ENCODE measurements at regions not wholly inside any gene's neighbourhood (a gene's known extent, or its start where the extent isn't known, plus 50 kb on each side); places are given as distances from the start of the nearest gene placed in this dataset.

DNA sequence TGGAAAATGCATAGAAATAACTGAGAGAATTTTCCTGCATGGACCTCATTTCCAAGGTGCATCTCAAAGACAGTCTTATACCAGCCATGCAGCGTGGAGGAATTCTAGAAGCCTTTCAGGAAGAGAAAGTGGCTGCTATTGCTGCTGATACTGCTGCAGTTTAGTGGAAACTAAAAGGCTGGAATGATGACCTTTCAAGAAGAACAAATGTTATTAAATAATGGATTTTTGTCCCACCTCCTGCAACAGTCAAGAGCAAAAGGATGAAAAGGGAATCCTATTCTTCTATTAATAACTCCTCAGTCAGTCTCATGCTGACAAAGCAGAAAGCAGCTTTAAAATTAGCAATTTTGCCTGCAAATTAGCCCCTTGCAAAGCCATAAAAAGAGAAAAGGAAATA is 68.2 kb upstream of the C1orf87 start:
- Histone ChIP-seq H3K9ac (ENCODE audit: low read length in 5 of 5) (no peak overlapping the region), H3K27me3 (ENCODE audit: control insufficient read depth in 5 of 5, insufficient read depth in 4 of 5, low read length in 5 of 5) (no peaks in the 10 kb centered on the region), H3K9me3 (ENCODE audit: control insufficient read depth in 5 of 5, low read length in 5 of 5) (peaks cover 0 to 3% (median 0%) of the 10 kb centered on the region in 5 donors), H3K36me3 (ENCODE audit: control insufficient read depth in 5 of 5, insufficient read depth in 5 of 5, low read length in 5 of 5) (no peaks in the 10 kb centered on the region), H3K27ac (ENCODE audit: low read depth, low read length) (no peak overlapping the region), H3K4me3 (ENCODE audit: low read depth in 1 of 5, low read length in 5 of 5) (no peak overlapping the region), H3K4me1 (ENCODE audit: control insufficient read depth in 5 of 5, insufficient read depth in 5 of 5, low read length in 5 of 5) (no peaks in the 10 kb centered on the region)

DNA sequence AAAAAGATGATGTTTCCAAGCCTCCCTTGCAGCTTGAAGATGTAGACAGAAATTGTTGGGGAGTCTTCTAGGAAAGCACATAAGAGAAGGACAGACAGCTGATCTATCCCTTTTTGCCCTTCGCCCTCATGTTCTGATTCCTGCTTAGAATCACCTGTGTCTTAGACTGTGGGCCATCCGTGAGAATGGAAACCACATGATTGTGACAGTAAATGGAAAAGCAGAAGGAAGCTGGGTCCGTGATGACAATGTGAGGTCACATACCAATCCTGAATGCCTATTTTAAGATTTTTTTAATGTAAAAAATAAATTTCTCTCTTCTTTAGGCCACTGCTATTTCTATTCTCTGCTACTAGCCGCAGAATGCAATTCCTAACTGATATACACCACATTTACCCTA is 67.7 kb upstream of the C1orf87 start:
- Histone ChIP-seq H3K27ac (ENCODE audit: low read depth, low read length) (no peak overlapping the region), H3K9ac (ENCODE audit: low read length in 5 of 5) (no peak overlapping the region), H3K27me3 (ENCODE audit: control insufficient read depth in 5 of 5, insufficient read depth in 4 of 5, low read length in 5 of 5) (no peaks in the 10 kb centered on the region), H3K36me3 (ENCODE audit: control insufficient read depth in 5 of 5, insufficient read depth in 5 of 5, low read length in 5 of 5) (no peaks in the 10 kb centered on the region), H3K9me3 (ENCODE audit: control insufficient read depth in 5 of 5, low read length in 5 of 5) (peaks cover 0 to 3% (median 0%) of the 10 kb centered on the region in 5 donors), H3K4me3 (ENCODE audit: low read depth in 1 of 5, low read length in 5 of 5) (no peak overlapping the region), H3K4me1 (ENCODE audit: control insufficient read depth in 5 of 5, insufficient read depth in 5 of 5, low read length in 5 of 5) (no peaks in the 10 kb centered on the region)

DNA sequence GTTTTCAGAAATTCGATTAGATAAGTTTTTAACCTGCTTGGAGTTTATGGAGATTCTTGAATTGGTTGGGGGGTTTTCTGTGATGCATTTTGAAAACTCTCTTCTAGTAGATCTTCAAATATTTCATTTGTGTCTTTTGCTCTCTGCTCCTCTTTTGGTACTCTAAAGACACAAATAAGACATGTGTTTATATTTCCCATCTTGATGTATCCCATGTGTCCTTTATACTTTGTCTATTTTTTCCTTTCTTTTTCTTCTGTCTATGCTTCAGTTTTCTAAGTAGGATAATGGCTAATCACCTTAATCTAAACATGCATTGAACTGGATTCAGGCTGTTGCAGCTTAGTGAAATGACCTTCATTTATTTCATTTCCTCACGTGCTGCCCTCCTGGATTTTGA is 63.8 kb upstream of the C1orf87 start:
- Histone ChIP-seq H3K36me3 (ENCODE audit: control insufficient read depth in 5 of 5, insufficient read depth in 5 of 5, low read length in 5 of 5) (no peaks in the 10 kb centered on the region), H3K27me3 (ENCODE audit: control insufficient read depth in 5 of 5, insufficient read depth in 4 of 5, low read length in 5 of 5) (no peaks in the 10 kb centered on the region), H3K4me3 (ENCODE audit: low read depth in 1 of 5, low read length in 5 of 5) (no peak overlapping the region), H3K4me1 (ENCODE audit: control insufficient read depth in 5 of 5, insufficient read depth in 5 of 5, low read length in 5 of 5) (peaks cover 0 to 7% (median 3%) of the 10 kb centered on the region in 5 donors), H3K9ac (ENCODE audit: low read length in 5 of 5) (no peak overlapping the region), H3K9me3 (ENCODE audit: control insufficient read depth in 5 of 5, low read length in 5 of 5) (no peaks in the 10 kb centered on the region), H3K27ac (ENCODE audit: low read depth, low read length) (no peak overlapping the region)

DNA sequence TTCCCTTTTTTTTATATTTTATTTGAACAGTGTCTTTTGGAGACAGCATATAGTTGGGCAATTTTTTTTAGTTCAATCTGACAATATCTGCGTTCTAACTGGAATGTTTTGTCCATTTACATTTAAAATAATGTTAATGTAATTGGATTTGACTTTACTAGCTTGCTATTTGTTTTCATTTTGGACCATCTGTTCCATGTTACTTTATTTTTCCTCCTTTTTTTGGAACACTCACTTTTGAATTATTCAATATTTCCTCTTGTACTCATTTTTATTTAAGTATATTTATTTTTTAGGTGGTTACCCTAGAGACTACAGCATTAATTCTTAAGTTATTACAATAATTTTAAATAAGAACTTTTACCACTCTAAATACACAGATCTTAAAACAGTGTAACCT is 62.8 kb upstream of the C1orf87 start:
- H3K4me1 ChIP-seq (ENCODE audit: control insufficient read depth in 5 of 5, insufficient read depth in 5 of 5, low read length in 5 of 5), result peaks cover 0 to 7% (median 3%) of the 10 kb centered on the region in 5 donors

GRCh38 chr1:60134716-60135115 is 61.1 kb upstream of the C1orf87 start:
- no peaks in the 10 kb centered on the region for H3K36me3 ChIP-seq (ENCODE audit: control insufficient read depth in 5 of 5, insufficient read depth in 5 of 5, low read length in 5 of 5)
- no peak overlapping the region for H3K27ac ChIP-seq (ENCODE audit: low read depth, low read length)
- no peak overlapping the region for H3K9ac ChIP-seq (ENCODE audit: low read length in 5 of 5)
- no peak overlapping the region for H3K4me3 ChIP-seq (ENCODE audit: low read depth in 1 of 5, low read length in 5 of 5)
- H3K9me3 ChIP-seq (ENCODE audit: control insufficient read depth in 5 of 5, low read length in 5 of 5), result no peaks in the 10 kb centered on the region
- H3K4me1 ChIP-seq (ENCODE audit: control insufficient read depth in 5 of 5, insufficient read depth in 5 of 5, low read length in 5 of 5), result peaks cover 0 to 7% (median 3%) of the 10 kb centered on the region in 5 donors
- H3K27me3 ChIP-seq (ENCODE audit: control insufficient read depth in 5 of 5, insufficient read depth in 4 of 5, low read length in 5 of 5), result no peaks in the 10 kb centered on the region

More for the DNA sequence above, 62.8 kb upstream of the C1orf87 start:
- Histone ChIP-seq H3K27me3 (ENCODE audit: control insufficient read depth in 5 of 5, insufficient read depth in 4 of 5, low read length in 5 of 5) (no peaks in the 10 kb centered on the region), H3K9me3 (ENCODE audit: control insufficient read depth in 5 of 5, low read length in 5 of 5) (no peaks in the 10 kb centered on the region), H3K4me3 (ENCODE audit: low read depth in 1 of 5, low read length in 5 of 5) (no peak overlapping the region), H3K9ac (ENCODE audit: low read length in 5 of 5) (no peak overlapping the region), H3K27ac (ENCODE audit: low read depth, low read length) (no peak overlapping the region), H3K36me3 (ENCODE audit: control insufficient read depth in 5 of 5, insufficient read depth in 5 of 5, low read length in 5 of 5) (no peaks in the 10 kb centered on the region)

- Histone ChIP-seq H3K36me3 (ENCODE audit: control insufficient read depth in 5 of 5, insufficient read depth in 5 of 5, low read length in 5 of 5) (no peaks in the 10 kb centered on the region), H3K4me3 (ENCODE audit: low read depth in 1 of 5, low read length in 5 of 5) (no peak overlapping the region), H3K9me3 (ENCODE audit: control insufficient read depth in 5 of 5, low read length in 5 of 5) (no peaks in the 10 kb centered on the region), H3K27me3 (ENCODE audit: control insufficient read depth in 5 of 5, insufficient read depth in 4 of 5, low read length in 5 of 5) (no peaks in the 10 kb centered on the region), H3K9ac (ENCODE audit: low read length in 5 of 5) (no peak overlapping the region), H3K4me1 (ENCODE audit: control insufficient read depth in 5 of 5, insufficient read depth in 5 of 5, low read length in 5 of 5) (peaks cover 0 to 7% (median 3%) of the 10 kb centered on the region in 5 donors), H3K27ac (ENCODE audit: low read depth, low read length) (no peak overlapping the region)
These were observed 60.3 kb upstream of the C1orf87 start for GRCh38 chr1:60133848-60134247.

- no peak overlapping the region for H3K9ac ChIP-seq (ENCODE audit: low read length in 5 of 5)
- H3K27me3 ChIP-seq (ENCODE audit: control insufficient read depth in 5 of 5, insufficient read depth in 4 of 5, low read length in 5 of 5), result no peaks in the 10 kb centered on the region
- no peak overlapping the region for H3K4me3 ChIP-seq (ENCODE audit: low read depth in 1 of 5, low read length in 5 of 5)
- no peaks in the 10 kb centered on the region for H3K36me3 ChIP-seq (ENCODE audit: control insufficient read depth in 5 of 5, insufficient read depth in 5 of 5, low read length in 5 of 5)
- no peak overlapping the region for H3K27ac ChIP-seq (ENCODE audit: low read depth, low read length)
- peaks cover 0 to 7% (median 3%) of the 10 kb centered on the region in 5 donors for H3K4me1 ChIP-seq (ENCODE audit: control insufficient read depth in 5 of 5, insufficient read depth in 5 of 5, low read length in 5 of 5)
- no peaks in the 10 kb centered on the region for H3K9me3 ChIP-seq (ENCODE audit: control insufficient read depth in 5 of 5, low read length in 5 of 5)
These were observed 59.6 kb upstream of the C1orf87 start for GRCh38 chr1:60133000-60133673.

- Histone ChIP-seq H3K4me3 (ENCODE audit: low read depth in 1 of 5, low read length in 5 of 5) (no peak overlapping the region), H3K36me3 (ENCODE audit: control insufficient read depth in 5 of 5, insufficient read depth in 5 of 5, low read length in 5 of 5) (no peaks in the 10 kb centered on the region), H3K9me3 (ENCODE audit: control insufficient read depth in 5 of 5, low read length in 5 of 5) (no peaks in the 10 kb centered on the region), H3K27ac (ENCODE audit: low read depth, low read length) (no peak overlapping the region), H3K9ac (ENCODE audit: low read length in 5 of 5) (no peak overlapping the region), H3K4me1 (ENCODE audit: control insufficient read depth in 5 of 5, insufficient read depth in 5 of 5, low read length in 5 of 5) (peaks cover 0 to 7% (median 3%) of the 10 kb centered on the region in 5 donors), H3K27me3 (ENCODE audit: control insufficient read depth in 5 of 5, insufficient read depth in 4 of 5, low read length in 5 of 5) (no peaks in the 10 kb centered on the region)
These were observed 58.5 kb upstream of the C1orf87 start for GRCh38 chr1:60132108-60132507.

DNA sequence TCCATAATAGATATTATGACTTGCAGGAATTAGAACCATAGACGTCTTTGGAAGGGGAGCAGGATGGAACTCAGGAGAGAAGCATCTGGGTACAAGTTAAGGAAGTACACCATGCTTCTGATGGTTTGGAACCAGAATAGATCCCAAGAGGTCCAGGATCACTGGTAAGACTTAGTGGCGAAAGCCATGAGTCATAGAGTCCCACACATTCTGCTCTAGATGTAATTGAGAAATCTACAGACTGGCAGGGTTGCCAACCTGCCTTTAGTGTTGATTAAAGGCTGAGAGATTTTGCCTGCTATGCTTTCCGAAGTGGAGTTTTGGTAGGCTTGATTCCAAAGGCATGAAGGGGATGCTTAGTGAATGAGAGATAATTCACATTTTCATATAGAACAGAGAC is 57.1 kb upstream of the C1orf87 start:
- H3K4me3 ChIP-seq (ENCODE audit: low read depth in 1 of 5, low read length in 5 of 5), result no peak overlapping the region
- no peak overlapping the region for H3K9ac ChIP-seq (ENCODE audit: low read length in 5 of 5)
- no peak overlapping the region for H3K27ac ChIP-seq (ENCODE audit: low read depth, low read length)
- peaks cover 0 to 7% (median 3%) of the 10 kb centered on the region in 5 donors for H3K4me1 ChIP-seq (ENCODE audit: control insufficient read depth in 5 of 5, insufficient read depth in 5 of 5, low read length in 5 of 5)
- H3K36me3 ChIP-seq (ENCODE audit: control insufficient read depth in 5 of 5, insufficient read depth in 5 of 5, low read length in 5 of 5), result no peaks in the 10 kb centered on the region
- H3K27me3 ChIP-seq (ENCODE audit: control insufficient read depth in 5 of 5, insufficient read depth in 4 of 5, low read length in 5 of 5), result no peaks in the 10 kb centered on the region
- no peaks in the 10 kb centered on the region for H3K9me3 ChIP-seq (ENCODE audit: control insufficient read depth in 5 of 5, low read length in 5 of 5)

DNA sequence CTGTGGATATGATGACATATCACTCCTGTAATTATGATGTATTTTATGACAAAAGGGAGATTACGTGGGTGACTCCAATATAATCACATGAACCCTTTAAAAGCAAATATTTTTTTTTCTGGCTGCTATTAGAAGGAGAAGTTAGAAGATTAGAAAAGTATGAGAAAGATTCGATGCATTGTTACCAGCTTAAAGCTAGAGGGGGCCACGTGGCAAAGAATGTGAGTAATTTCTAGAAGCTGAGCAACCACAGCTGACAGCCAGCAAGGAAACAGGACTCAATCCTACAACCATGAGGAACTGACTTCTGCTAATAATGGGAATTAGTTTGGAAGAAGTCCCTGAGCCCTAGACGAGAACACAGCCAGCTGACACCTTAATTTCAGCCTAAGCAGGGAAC is 56.3 kb upstream of the C1orf87 start:
- Histone ChIP-seq H3K9me3 (ENCODE audit: control insufficient read depth in 5 of 5, low read length in 5 of 5) (no peaks in the 10 kb centered on the region), H3K36me3 (ENCODE audit: control insufficient read depth in 5 of 5, insufficient read depth in 5 of 5, low read length in 5 of 5) (no peaks in the 10 kb centered on the region), H3K27me3 (ENCODE audit: control insufficient read depth in 5 of 5, insufficient read depth in 4 of 5, low read length in 5 of 5) (no peaks in the 10 kb centered on the region), H3K4me1 (ENCODE audit: control insufficient read depth in 5 of 5, insufficient read depth in 5 of 5, low read length in 5 of 5) (peaks cover 0 to 7% (median 3%) of the 10 kb centered on the region in 5 donors), H3K9ac (ENCODE audit: low read length in 5 of 5) (no peak overlapping the region), H3K4me3 (ENCODE audit: low read depth in 1 of 5, low read length in 5 of 5) (no peak overlapping the region), H3K27ac (ENCODE audit: low read depth, low read length) (no peak overlapping the region)

Measured in subcutaneous abdominal adipose tissue (tissue), 5 donors.